ENCODE measurements at regions not wholly inside any gene's neighbourhood (a gene's known extent, or its start where the extent isn't known, plus 50 kb on each side); places are given as distances from the start of the nearest gene placed in this dataset.

- TF ChIP-seq POLR2A (IDR thresholded peaks at IDR 0.05) (no peak), CTCF (IDR thresholded peaks at IDR 0.05) (no peak), POLR2AphosphoS5 (IDR thresholded peaks at IDR 0.05) (no peak)
Measured at GRCh38 chr1:186530109-186530508, 69.2 kb upstream of the PDC start.
